GM12864 (cell line): ENCODE measurements at regions not wholly inside any gene's neighbourhood (a gene's known extent, or its start where the extent isn't known, plus 50 kb on each side); places are given as distances from the start of the nearest gene placed in this dataset.
A peak's percentile ranks its signal among the peaks of the same experiment; 100 is the strongest.

ENCODE experiments used
- DNase-seq: peaks from one replicate; pipeline ENCODE4 v3.0.0-alpha.2; 2011; ENCODE audit warnings: low read depth
- H3K4me3 ChIP-seq: 2 replicates; pipeline ENCODE4 v1.5.1; 2011; ENCODE audit warnings: mild to moderate bottlenecking, low read depth, low read length, control low read depth
- CTCF ChIP-seq: IDR thresholded peaks from 2 replicates; pipeline ENCODE4 v1.5.1; 2011; ENCODE audit warnings: low read depth, mild to moderate bottlenecking, moderate library complexity, low read length, control low read depth, inconsistent platforms; ENCODE audit errors: missing control alignments

- DNase-seq = no peak
- H3K4me3 ChIP-seq = no peak overlapping the region
- TF ChIP-seq CTCF = no peak
Observed at GRCh38 chr2:221637851-221638250, 65.7 kb upstream of the EPHA4 start.

- no peak overlapping the region for H3K4me3 ChIP-seq
- no peak for DNase-seq
- peak; percentile 9 for TF ChIP-seq CTCF
Observed at GRCh38 chr2:221635949-221636348, 63.8 kb upstream of the EPHA4 start.

GRCh38 chr2:221629468-221629867, 57.4 kb upstream of the EPHA4 start:
- no peak for DNase-seq
- TF ChIP-seq CTCF = no peak
- H3K4me3 ChIP-seq = no peak overlapping the region

GRCh38 chr2:221624475-221624874, 52.4 kb upstream of the EPHA4 start:
- TF ChIP-seq CTCF = no peak
- no peak for DNase-seq
- H3K4me3 ChIP-seq = no peak overlapping the region
